SIG-M5 treated with dmso at 0.1 percent for 504 hours (cell line): ENCODE measurements at regions not wholly inside any gene's neighbourhood (a gene's known extent, or its start where the extent isn't known, plus 50 kb on each side); places are given as distances from the start of the nearest gene placed in this dataset.

ENCODE experiments used
- DNase-seq: peaks from one replicate; lab custom pipeline; 2025; ENCODE audit not compliant: unreplicated experiment; lab: John Stamatoyannopoulos, UW

DNA sequence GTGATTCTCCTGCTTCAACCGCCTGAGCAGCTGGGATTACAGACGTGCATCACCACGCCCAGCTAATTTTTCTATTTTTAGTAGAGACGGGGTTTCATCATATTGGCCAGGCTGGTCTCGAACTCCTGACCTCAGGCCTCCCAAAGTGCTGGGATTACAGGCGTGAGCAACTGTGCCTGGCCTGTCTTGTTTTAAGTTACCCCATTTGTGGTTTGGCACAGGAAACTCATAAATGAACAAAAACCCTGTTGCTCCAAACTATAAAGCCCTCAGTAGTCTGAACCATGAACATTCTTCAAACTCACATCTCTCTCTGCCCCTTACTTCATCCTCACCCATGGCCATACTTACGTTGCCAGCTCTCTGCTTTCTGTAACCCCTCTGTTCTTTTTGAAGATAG lies 61.7 kb downstream of the RHOU start:
- DNase-seq: peak; percentile 66

GRCh38 chr1:228798035-228798434 lies 62.8 kb downstream of the RHOU start:
- DNase-seq: no peak

DNA sequence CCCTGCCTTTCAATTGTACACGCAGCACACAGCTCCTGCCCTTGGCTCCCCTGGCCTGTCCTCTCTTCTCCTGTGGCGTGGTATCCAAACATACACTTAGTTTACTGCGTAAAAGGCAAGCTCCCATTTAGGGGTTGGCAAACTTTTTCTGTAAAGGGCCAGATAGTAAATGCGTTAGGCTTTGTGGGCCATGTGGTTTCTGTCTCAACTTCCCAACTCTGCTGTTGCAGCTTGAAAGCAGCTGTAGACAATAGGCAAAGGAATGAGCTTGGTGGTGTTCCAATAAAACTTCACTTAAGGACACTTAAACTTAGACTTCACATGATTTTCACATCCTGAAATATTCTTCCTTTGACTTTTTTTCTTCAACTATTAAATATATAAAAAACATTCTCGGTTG lies 63.3 kb downstream of the RHOU start:
- no peak for DNase-seq

DNA sequence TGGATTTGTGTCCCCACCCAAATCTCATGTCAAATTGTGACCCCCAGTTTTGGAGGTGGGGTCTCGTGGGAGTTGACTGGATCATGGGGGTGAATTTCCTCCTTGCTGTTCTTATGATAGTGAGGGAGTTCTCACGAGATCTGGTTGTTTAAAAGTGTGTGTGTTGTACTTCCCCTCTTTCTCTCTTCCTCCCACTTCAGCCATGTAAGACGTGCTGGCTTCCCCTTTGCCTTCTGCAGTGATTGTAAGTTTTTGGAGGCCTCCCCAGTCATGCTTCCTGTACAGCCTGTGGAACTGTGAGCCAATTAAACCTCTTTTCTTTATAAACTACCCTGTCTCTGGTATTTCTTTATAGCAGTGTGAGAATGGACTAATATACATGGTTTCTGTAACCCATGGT lies 64.6 kb downstream of the RHOU start:
- peak; percentile 40 for DNase-seq

GRCh38 chr1:228801068-228801467 lies 65.8 kb downstream of the RHOU start:
- no peak for DNase-seq

GRCh38 chr1:228802386-228803220 lies 67.3 kb downstream of the RHOU start:
- DNase-seq: no peak

- no peak for DNase-seq
Observed at GRCh38 chr1:228803421-228803820, 68.1 kb downstream of the RHOU start.

DNA sequence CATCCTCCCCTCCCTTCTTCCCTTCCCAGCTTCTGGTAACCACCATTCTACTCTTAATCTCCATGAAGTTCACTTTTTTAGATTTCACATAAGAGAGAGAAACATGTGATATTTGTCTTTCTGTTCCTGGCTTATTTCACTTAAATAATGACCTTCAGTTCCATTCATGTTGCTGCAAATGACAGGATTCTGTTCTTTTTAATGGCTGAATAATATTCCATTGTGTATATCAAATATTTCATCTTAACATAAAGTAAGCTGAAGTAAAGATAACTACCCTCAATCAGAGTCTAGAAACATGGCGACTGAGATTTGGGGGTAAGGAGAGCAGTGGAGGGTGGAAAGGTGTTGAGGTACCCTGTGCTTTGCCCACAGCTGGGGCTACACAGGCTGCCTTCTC lies 68.9 kb downstream of the RHOU start:
- DNase-seq: no peak

- DNase-seq: no peak
Observed at GRCh38 chr1:228804640-228805413, 69.5 kb downstream of the RHOU start.

- DNase-seq: no peak
Observed at GRCh38 chr1:228807904-228808605, 72.8 kb downstream of the RHOU start.

GRCh38 chr1:228809621-228810394 lies 74.5 kb downstream of the RHOU start:
- DNase-seq: no peak

DNA sequence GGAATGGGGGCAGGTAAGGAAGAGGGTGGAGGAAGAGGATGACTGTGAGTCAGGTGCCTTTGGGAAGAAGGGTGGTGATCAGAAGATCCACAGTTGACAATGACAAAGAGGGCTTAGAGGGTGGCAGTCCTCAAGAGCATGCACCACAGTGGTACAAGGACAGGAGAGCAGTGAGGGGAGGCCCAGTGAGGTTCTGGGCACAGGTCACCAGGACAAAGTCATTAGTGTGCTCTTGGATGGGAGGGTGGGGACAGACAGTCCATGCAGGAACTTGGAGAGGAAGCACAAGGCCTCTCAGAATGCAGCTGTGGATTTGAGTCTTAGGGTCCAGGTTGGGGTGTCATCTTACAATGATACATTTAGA lies 75.1 kb downstream of the RHOU start:
- no peak for DNase-seq

DNA sequence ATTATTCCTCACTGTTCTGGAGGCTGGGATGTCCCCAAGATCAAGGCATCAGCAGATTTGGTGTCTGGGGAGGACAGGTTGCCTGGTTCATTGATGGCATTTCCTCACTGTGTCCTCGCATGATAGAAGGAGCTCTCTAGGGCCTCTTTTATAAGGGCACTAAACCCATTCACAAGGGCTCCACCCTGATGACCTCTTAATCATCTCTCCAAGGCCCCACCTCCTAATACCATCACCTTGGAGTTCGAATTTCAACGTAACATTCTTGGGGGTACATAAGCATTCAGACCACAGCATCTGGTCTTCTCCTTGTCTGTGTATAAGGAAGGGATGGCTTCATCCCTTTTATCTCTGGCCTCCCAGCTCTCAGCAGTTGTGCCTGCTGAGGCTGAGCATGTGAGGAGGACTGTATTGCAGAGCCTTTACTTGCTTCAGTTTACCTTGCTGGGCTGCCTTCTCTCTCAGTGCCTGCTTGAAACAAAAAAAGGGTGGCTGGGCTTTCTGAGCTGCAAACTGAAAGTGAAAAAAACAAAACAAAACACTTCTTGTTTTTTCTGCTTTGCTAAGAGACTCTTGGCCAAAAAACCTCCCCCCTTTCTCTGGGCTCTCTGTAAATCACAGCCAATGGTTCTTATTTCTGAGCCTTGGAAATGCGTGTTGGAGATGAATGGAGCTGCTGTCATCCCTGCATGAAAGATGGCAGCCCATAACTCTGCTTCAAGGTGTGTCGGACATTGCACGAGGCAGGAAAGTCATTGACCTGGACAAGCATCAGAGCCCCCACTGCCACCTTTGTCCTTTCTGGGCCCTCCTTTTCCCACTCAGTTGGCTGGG lies 75.8 kb downstream of the RHOU start:
- DNase-seq: no peak

GRCh38 chr1:228811712-228812305 lies 76.5 kb downstream of the RHOU start:
- DNase-seq: no peak

DNA sequence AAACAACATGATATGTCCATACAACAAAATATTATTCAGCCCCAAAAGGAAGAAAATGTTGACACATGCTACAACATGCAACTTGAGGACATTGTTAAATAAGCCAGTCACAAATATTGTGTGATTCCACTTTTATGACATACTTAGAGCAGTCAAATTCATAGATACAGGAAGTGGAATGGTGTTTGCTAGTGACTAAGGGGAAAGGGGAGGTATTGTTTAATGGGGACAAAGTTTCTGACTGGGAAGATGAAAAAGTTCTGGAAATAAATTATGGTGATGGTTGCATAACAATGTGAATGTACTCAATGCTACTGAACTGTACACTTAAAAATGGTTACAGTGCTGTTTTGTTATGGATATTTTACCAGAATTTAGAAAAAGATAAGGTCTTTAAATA lies 77.7 kb downstream of the RHOU start:
- no peak for DNase-seq

GRCh38 chr1:228814176-228814575 lies 78.9 kb downstream of the RHOU start:
- DNase-seq: no peak

DNA sequence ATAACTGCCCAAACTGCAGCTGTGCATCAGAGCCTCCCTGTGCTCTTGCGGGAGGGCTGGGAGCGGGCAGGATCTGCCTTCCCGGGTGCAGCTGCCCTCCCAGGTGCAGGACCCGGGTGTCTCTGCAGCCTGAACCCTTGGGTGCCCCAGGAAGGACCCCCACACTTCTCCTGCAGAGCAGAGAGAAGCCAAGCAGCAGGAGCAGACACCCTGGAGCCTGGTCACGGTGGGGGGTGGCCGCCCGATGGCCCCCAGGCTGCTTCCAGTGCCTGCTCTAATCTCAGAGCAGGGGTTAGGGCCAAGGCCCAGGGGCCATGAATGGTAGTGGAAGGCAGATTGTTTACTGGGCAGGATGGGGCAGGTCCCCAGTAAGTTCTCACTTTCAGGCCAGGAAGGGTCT lies 83.0 kb downstream of the RHOU start:
- DNase-seq: no peak

- no peak for DNase-seq
Observed at GRCh38 chr1:228818928-228819630, 83.8 kb downstream of the RHOU start.

GRCh38 chr1:228821252-228821651 lies 86.0 kb downstream of the RHOU start:
- no peak for DNase-seq
